Trophoblast cell (in vitro differentiated cells and primary cell): ENCODE measurements at regions not wholly inside any gene's neighbourhood (a gene's known extent, or its start where the extent isn't known, plus 50 kb on each side); places are given as distances from the start of the nearest gene placed in this dataset.
"Not testable (repeated sequence)": the region's sequence is repeated elsewhere in the genome, so short reads cannot be mapped to it uniquely, and the experiment has no call there.

Experiments
- DNase-seq, 2 donors: peaks; one replicate each; pipeline ENCODE4 v3.0.0-alpha.2; 2016
- H2AFZ ChIP-seq: 2 replicates; pipeline ENCODE4 v1.6.1; 2013; ENCODE audit warnings: low read length, moderate library complexity, mild to moderate bottlenecking; ENCODE audit not compliant: insufficient read depth, poor library complexity
- H2AK5ac ChIP-seq: 2 replicates; pipeline ENCODE4 v1.6.1; 2013; ENCODE audit warnings: mild to moderate bottlenecking, low read length
- H2BK120ac ChIP-seq: 2 replicates; pipeline ENCODE4 v1.6.1; 2013; ENCODE audit warnings: low read length, mild to moderate bottlenecking, moderate library complexity; ENCODE audit not compliant: insufficient read depth, poor library complexity
- H2BK12ac ChIP-seq: 2 replicates; pipeline ENCODE4 v1.6.1; 2013; ENCODE audit warnings: mild to moderate bottlenecking, low read length, moderate library complexity
- H2BK5ac ChIP-seq: 2 replicates; pipeline ENCODE4 v1.6.1; 2013; ENCODE audit warnings: low read length, low read depth, moderate library complexity, mild to moderate bottlenecking; ENCODE audit not compliant: poor library complexity
- H3K14ac ChIP-seq: 2 replicates; pipeline ENCODE4 v1.6.1; 2013; ENCODE audit warnings: mild to moderate bottlenecking, low read length
- H3K18ac ChIP-seq: 2 replicates; pipeline ENCODE4 v1.6.1; 2013; ENCODE audit warnings: mild to moderate bottlenecking, low read length
- H3K23ac ChIP-seq: 2 replicates; pipeline ENCODE4 v1.6.1; 2013; ENCODE audit warnings: low read length
- H3K27ac ChIP-seq: 2 replicates; pipeline ENCODE4 v1.5.1; 2013; ENCODE audit warnings: low read depth, mild to moderate bottlenecking, inconsistent platforms, low read length, moderate library complexity
- H3K27me3 ChIP-seq: 2 replicates; pipeline ENCODE4 v1.6.1; 2013; ENCODE audit warnings: inconsistent platforms, mild to moderate bottlenecking, low read length, moderate library complexity; ENCODE audit not compliant: insufficient read depth
- H3K36me3 ChIP-seq, 2 experiments: 1 replicate in 1 of 2; 2 replicates in 1 of 2; pipeline ENCODE4 v1.6.1; 2013; ENCODE audit warnings: low read length in 2 of 2, mild to moderate bottlenecking in 2 of 2, moderate library complexity in 1 of 2; ENCODE audit not compliant: insufficient read depth in 2 of 2, control insufficient read depth in 1 of 2
- H3K4ac ChIP-seq: 2 replicates; pipeline ENCODE4 v1.6.1; 2013; ENCODE audit warnings: low read depth, mild to moderate bottlenecking, low read length, moderate library complexity
- H3K4me1 ChIP-seq, 2 experiments: 1 replicate in 1 of 2; 2 replicates in 1 of 2; pipeline ENCODE4 v1.6.1; 2013; ENCODE audit warnings: low read length in 2 of 2, mild to moderate bottlenecking in 2 of 2, moderate library complexity in 1 of 2; ENCODE audit not compliant: insufficient read depth in 2 of 2, control insufficient read depth in 1 of 2
- H3K4me2 ChIP-seq: 2 replicates; pipeline ENCODE4 v1.6.1; 2013; ENCODE audit warnings: inconsistent platforms, mild to moderate bottlenecking, low read length, moderate library complexity
- H3K4me3 ChIP-seq: 2 replicates; pipeline ENCODE4 v1.5.1; 2013; ENCODE audit warnings: mild to moderate bottlenecking, low read depth, low read length, inconsistent platforms
- H3K79me1 ChIP-seq: one replicate; pipeline ENCODE4 v1.6.1; 2013; ENCODE audit warnings: low read length
- H3K79me2 ChIP-seq: 2 replicates; pipeline ENCODE4 v1.6.1; 2013; ENCODE audit warnings: low read length, mild to moderate bottlenecking; ENCODE audit not compliant: control insufficient read depth, insufficient read depth, poor library complexity
- H3K9ac ChIP-seq: 2 replicates; pipeline ENCODE4 v1.6.1; 2013; ENCODE audit warnings: mild to moderate bottlenecking, low read length
- H3K9me3 ChIP-seq: 2 replicates; pipeline ENCODE4 v1.6.1; 2013; ENCODE audit warnings: low read depth, mild to moderate bottlenecking, control low read depth, inconsistent platforms, low read length; ENCODE audit not compliant: insufficient read depth
- H4K12ac ChIP-seq: 2 replicates; pipeline ENCODE4 v1.6.1; 2013; ENCODE audit warnings: low read depth, mild to moderate bottlenecking, low read length, moderate library complexity
- H4K8ac ChIP-seq: 2 replicates; pipeline ENCODE4 v1.6.1; 2013; ENCODE audit warnings: low read depth, mild to moderate bottlenecking, low read length, moderate library complexity
- H4K91ac ChIP-seq: one replicate; pipeline ENCODE4 v1.6.1; 2013; ENCODE audit warnings: low read depth, mild to moderate bottlenecking, low read length, moderate library complexity
- WGBS: extraction: QIAGEN DNeasy Blood & Tissue Kit; methylation state at CpG from one replicate; pipeline ENCODE4 v1.1.7; 2013; ENCODE audit warnings: missing lambda C conversion rate; ENCODE audit not compliant: insufficient read length, insufficient coverage; ENCODE audit errors: extremely low coverage; 5-methylcytosine and 5-hydroxymethylcytosine counted together

DNA sequence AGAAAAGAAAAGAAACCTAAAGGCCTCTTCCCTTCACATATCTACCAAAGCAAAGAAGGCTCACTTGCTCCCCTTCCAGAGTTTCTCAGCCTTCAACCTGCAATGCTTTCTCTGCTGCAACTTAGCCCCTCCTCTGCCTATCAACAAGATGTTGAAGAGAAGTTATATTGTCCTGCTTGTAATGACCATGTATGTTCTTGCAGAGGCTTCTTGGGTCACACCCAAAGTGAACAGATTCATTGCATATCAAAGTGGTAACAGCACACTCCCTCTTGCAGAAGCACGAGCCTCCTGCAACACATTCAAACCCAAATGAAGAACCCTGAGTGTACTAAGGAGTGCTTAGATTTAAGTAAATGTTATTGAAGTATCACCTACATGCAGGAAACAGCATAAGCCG is 494.3 kb downstream of the NTRK2 start:
- H2BK12ac ChIP-seq, result no peak overlapping the region
- no peak overlapping the region for H3K14ac ChIP-seq
- no peaks in the 10 kb centered on the region for H3K27me3 ChIP-seq
- no peaks in the 10 kb centered on the region for H3K9me3 ChIP-seq
- H2BK5ac ChIP-seq, result no peak overlapping the region
- no peak overlapping the region for H3K18ac ChIP-seq
- no peak overlapping the region for H3K4ac ChIP-seq
- no peak overlapping the region for H3K9ac ChIP-seq
- no peak overlapping the region for H2AK5ac ChIP-seq
- H3K23ac ChIP-seq, result no peak overlapping the region
- no peaks in the 10 kb centered on the region for H3K79me1 ChIP-seq
- no peaks in the 10 kb centered on the region for H3K79me2 ChIP-seq
- H4K12ac ChIP-seq, result no peak overlapping the region
- H3K36me3 ChIP-seq, result no peaks in the 10 kb centered on the region
- DNase-seq, result no peak
- H2BK120ac ChIP-seq, result no peak overlapping the region
- H4K91ac ChIP-seq, result no peak overlapping the region
- H3K4me2 ChIP-seq, result no peak overlapping the region
- WGBS, result no CpG with 5 or more reads among the region's 2 CpGs
- no peak overlapping the region for H3K4me3 ChIP-seq
- no peak overlapping the region for H3K27ac ChIP-seq
- H2AFZ ChIP-seq, result no peak overlapping the region
- peaks cover 0 to 3% of the 10 kb centered on the region in 2 experiments for H3K4me1 ChIP-seq
- H4K8ac ChIP-seq, result no peak overlapping the region

DNA sequence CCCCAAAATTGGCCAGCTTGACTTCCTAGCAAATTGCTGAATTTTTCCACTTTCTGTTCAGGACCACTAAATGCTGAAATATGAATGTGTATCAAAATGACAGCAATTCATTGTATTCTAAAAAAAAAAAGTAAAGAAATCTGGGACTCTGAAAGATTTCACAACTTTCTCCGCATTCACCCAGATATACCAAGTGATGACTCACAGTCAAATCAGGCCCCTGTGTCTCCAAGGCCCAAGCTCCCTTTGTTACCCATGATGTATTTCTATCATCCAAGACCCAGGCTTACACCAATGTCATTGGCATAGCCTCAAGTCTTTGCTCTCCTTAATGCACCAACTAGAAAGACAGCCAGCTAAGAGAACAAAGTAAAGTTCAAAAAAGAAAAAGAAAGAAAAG is 493.9 kb downstream of the NTRK2 start:
- no peak overlapping the region for H3K4me2 ChIP-seq
- WGBS, result no CpG with 5 or more reads among the region's 1 CpG

DNA sequence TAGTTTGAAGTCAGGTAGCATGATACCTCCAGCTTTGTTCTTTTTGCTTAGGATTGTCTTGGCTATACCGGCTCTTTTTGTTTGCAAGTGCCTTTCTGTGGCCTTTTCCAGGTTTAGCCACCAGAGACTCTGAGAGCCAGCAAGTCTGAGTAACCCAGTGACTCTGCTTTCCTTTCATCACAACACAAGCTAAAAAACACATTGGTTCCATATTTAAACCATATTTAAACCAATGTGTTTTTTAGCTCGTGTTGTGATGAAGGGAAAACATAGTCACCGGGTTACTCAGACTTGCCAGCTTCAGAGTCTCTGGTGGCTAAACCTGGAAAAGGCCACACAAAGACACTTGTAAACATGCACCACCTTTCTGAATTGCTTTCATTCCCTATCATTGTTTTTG is 493.3 kb downstream of the NTRK2 start:
- Histone ChIP-seq H2AFZ (no peak overlapping the region), H2BK120ac (no peak overlapping the region), H3K9me3 (no peaks in the 10 kb centered on the region), H3K9ac (no peak overlapping the region), H3K27ac (no peak overlapping the region), H3K18ac (no peak overlapping the region), H3K4me2 (no peak overlapping the region), H4K91ac (no peak overlapping the region), H3K14ac (no peak overlapping the region), H4K8ac (no peak overlapping the region), H3K79me2 (no peaks in the 10 kb centered on the region), H3K4me3 (no peak overlapping the region), H2BK5ac (no peak overlapping the region), H2BK12ac (no peak overlapping the region), H3K36me3 (no peaks in the 10 kb centered on the region), H3K4ac (no peak overlapping the region), H3K4me1 (peaks cover 0 to 3% of the 10 kb centered on the region in 2 experiments), H3K27me3 (no peaks in the 10 kb centered on the region), H3K23ac (no peak overlapping the region), H3K79me1 (no peaks in the 10 kb centered on the region), H4K12ac (no peak overlapping the region), H2AK5ac (no peak overlapping the region)
- no peak for DNase-seq
- WGBS, result no CpG with 5 or more reads among the region's 3 CpGs

More for the DNA sequence above, 493.9 kb downstream of the NTRK2 start:
- Histone ChIP-seq H3K18ac (no peak overlapping the region), H3K23ac (no peak overlapping the region), H2AK5ac (no peak overlapping the region), H2BK12ac (no peak overlapping the region), H4K91ac (no peak overlapping the region), H3K36me3 (no peaks in the 10 kb centered on the region), H4K8ac (no peak overlapping the region), H4K12ac (no peak overlapping the region), H3K9ac (no peak overlapping the region), H3K4ac (no peak overlapping the region), H2BK120ac (no peak overlapping the region), H3K4me3 (no peak overlapping the region), H3K79me2 (no peaks in the 10 kb centered on the region), H3K14ac (no peak overlapping the region), H3K4me1 (peaks cover 0 to 3% of the 10 kb centered on the region in 2 experiments), H3K79me1 (no peaks in the 10 kb centered on the region), H2BK5ac (no peak overlapping the region), H3K27ac (no peak overlapping the region), H3K27me3 (no peaks in the 10 kb centered on the region), H2AFZ (no peak overlapping the region), H3K9me3 (no peaks in the 10 kb centered on the region)
- DNase-seq, result no peak

- H2AK5ac ChIP-seq, DNase-seq, H3K27me3 ChIP-seq, H3K4me3 ChIP-seq, H4K91ac ChIP-seq, H3K79me2 ChIP-seq, H2AFZ ChIP-seq, H3K27ac ChIP-seq, H3K4me2 ChIP-seq, H3K14ac ChIP-seq, H3K79me1 ChIP-seq, H3K18ac ChIP-seq, H3K9me3 ChIP-seq, H3K23ac ChIP-seq, H2BK120ac ChIP-seq, H2BK5ac ChIP-seq, H3K4ac ChIP-seq, H3K9ac ChIP-seq, H4K8ac ChIP-seq, H2BK12ac ChIP-seq, H3K36me3 ChIP-seq, H3K4me1 ChIP-seq, H4K12ac ChIP-seq: not testable (repeated sequence)
- WGBS, result no CpG with 5 or more reads among the region's 4 CpGs
Observed at GRCh38 chr9:85160944-85161343, 491.4 kb downstream of the NTRK2 start.
